Glomerular endothelial cell (primary cell): ENCODE measurements at regions not wholly inside any gene's neighbourhood (a gene's known extent, or its start where the extent isn't known, plus 50 kb on each side); places are given as distances from the start of the nearest gene placed in this dataset.
"Not testable (repeated sequence)": the region's sequence is repeated elsewhere in the genome, so short reads cannot be mapped to it uniquely, and the experiment has no call there.

Experiments
- DNase-seq: peaks from one replicate; pipeline ENCODE4 v3.0.0-alpha.2; 2011; ENCODE audit warnings: low read depth, low spot score; ENCODE audit errors: extremely low read depth

DNA sequence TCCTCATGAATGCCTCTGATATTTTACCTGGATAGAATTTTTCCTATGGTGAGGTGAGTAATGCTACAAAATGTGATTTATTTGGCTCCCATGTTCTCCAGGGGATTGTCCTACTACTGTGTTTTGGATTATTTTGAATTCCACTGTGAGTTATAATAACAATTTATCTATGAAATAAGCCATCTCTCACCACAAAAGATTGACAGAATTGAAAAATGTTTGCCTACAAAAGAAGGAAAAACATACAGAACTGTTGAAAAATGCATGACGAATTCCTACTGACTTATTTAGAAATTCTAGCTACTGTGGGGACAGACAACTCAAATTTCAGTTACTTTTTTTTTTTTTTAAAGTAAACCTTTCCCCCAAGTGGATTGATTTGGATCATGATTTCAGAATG is 463.7 kb upstream of the GRIN3A start:
- no peak for DNase-seq

DNA sequence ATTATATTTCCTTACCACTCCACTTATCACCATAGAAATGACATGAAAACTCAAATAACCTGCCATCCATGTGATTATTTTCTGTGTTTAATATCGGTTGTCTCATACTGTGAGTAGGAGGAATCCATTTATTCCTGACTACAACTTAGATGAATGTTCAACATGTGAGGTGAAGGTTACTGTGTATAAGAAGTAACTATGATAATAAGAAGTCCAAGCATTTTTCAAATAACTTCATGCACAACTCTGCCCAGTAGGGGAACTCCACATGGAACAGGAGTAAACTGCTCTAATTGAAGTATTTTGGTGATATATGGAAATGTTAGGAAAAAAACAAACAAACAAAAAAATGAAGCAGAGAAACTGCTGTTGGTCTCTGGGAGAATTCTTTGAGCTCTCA is 447.5 kb upstream of the GRIN3A start:
- no peak for DNase-seq

DNA sequence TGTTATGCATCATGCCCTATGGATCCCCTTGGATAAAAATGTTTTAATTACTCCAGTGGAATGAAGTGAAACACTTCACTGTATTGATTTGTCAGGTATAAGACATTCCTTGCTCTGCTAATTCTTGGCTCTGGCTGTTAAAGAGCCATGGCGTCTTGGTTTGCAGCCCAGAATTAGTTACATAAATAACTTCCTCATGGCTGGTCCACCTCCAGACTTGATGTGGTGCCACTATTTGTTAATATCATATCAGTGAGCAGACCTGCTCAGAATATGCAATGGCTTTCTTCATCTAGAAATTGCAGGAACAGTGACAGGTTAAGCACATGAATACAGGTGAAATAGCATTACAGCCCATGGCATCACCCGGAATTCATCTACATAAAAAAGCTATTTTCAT is 446.9 kb upstream of the GRIN3A start:
- DNase-seq, result no peak

DNA sequence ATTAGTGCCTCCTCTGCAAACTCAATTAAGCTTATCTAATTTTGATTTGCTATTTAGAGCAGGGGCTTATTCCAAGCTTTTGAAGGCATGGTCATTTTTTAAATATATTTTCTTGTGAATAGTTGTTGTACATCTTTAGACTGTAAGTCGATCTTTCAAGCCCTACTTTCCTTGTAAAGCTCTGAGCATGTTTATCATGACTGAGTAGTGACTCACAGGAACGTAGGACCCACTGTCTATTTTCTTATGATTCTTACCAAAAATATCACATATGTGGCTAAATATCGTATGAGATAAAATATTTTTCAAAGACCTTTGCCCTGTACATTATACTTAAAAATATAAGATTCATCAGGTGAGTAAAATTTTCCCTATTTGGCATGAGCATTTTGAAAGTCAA is 440.4 kb upstream of the GRIN3A start:
- DNase-seq, result no peak

DNA sequence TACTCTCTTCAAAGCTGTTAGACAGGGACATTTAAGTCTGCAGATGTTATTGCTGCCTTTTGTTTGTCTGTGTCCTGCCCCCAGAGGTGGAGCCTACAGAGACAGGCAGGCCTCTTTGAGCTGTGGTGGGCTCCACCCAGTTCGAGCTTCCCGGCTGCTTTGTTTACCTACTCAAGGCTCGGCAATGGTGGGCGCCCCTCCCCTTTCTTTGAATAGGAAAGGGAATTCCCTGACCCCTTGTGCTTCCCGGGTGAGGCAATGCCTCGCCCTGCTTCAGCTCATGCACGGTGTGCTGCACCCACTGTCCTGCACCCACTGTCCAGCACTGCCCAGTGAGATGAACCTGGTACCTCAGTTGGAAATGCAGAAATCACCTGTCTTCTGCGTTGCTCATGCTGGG is 435.8 kb upstream of the GRIN3A start:
- DNase-seq, result not testable (repeated sequence)

DNA sequence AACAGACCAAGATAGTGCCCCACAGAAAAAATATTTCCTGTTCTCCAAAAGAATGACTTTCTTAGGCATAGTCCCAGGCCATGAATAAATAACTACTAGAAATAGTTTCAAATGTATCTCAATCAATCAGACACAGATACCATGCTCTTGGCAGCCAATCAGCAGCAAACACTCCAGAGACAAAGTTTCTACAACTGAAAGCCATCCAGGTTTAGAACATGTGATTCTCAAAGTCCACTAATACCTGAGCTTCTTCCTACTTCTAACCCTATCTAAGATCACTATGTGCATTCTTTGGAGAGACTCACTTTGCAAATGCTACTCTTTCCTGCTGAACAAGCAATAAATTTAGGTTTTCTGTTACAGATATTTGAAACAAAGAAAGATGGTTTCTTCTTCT is 425.8 kb upstream of the GRIN3A start:
- DNase-seq, result no peak

DNA sequence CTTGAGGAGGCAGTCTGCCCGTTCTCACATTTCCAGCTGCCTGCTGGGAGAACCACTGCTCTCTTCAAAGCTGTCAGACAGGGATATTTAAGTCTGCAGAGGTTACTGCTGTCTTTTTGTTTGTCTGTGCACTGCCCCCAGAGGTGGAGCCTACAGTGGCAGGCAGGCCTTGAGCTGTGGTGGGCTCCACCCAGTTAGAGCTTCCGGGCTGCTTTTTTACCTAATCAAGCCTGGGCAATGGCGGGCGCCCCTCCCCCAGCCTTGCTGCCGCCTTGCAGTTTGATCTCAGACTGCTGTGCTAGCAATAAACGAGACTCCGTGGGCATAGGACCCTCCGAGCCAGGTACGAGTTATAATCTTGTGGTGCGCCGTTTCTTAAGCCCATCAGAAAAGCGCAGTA is 414.6 kb upstream of the GRIN3A start:
- not testable (repeated sequence) for DNase-seq

DNA sequence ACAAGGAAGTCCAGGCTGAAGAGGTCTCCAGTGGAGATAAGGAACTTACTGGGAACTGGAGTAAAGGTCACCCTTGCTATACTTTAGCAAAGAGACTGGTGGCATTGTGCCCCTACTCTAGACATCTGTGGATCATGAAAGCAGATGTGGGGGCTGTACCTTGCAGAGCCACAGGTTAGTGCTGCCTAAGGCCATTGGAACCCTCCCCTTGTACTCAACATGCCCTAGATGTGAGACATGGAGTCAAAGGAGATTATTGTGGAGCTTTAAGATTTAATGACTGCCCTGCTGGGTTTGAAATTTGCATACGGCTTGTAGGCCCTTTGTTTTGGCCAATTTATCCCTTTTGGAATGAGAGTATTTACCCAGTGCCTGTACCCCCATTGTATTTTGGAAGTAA is 397.3 kb upstream of the GRIN3A start:
- DNase-seq, result no peak

DNA sequence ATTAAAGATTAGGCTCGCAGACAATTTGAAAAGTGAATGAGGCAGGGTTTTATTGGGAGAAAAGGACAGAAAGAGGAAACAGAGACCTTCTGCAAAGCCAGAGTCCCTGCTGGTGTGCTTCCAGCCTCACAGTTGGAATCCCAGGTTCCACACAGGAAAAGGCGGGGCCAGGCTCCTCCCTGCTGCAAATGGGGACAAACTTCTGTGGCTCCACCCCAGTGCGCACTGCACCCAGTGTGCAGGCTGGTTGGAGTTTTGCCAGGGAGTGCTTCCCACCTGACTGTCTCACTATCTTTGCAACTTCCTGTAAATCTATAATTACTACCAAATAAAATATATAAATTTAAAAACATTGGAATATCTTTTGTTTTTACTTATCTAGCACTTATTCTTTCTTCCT is 386.0 kb upstream of the GRIN3A start:
- DNase-seq, result no peak

DNA sequence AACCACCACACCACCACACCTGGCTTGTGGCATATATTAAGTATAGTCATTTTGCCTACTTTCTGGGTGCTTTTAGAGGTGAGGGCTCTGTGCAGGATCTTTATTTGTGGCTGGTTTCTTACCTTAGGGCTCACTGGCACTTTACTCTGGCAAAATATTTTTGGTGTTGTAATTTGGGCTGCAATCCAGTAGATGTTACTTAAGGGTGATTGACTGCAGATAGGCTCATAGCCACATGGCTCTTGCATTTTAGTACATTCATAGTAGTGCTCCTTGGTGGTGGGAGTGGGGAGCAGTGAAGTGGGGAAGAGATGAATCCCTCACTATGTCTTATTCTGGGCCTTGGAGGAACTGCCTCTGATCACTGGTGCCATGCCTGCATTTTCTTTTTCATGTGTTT is 376.1 kb upstream of the GRIN3A start:
- no peak for DNase-seq

DNA sequence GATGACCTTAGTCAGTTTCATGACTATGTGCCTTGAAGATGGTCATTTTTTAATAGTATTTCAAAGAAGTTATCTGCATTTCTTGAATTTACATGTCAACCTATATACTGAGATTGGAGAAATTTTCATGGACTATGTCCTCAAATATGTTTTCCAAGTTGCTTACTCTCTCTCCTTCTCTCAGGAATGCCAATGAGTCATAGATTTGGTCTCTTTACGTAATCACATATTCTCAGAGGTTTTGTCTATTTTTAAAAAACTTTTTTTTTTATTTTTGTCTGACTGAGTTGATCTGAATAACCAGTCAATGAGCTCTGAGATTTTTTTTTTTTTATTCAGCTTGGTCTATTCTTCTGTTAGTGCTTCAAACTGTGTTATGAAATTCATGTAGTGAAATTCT is 374.7 kb upstream of the GRIN3A start:
- DNase-seq, result no peak

DNA sequence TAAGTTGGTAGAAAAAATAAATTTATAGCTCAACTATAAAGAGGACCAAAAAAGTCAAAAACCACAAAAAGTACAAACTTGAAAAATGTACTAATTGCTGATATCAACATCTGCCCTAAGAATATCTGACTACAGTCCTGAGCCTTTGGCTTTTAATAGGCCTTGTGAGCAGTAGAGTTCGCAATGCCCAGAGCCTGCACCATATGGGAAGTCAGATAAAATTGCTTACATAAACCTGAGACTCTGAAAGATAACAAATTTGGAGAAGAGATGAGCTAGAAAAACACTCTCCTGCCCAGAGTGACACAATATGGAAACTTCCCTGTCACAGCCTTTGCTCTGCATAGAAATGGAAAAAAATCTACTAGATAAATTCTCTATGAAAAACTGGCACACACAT is 368.0 kb upstream of the GRIN3A start:
- no peak for DNase-seq

DNA sequence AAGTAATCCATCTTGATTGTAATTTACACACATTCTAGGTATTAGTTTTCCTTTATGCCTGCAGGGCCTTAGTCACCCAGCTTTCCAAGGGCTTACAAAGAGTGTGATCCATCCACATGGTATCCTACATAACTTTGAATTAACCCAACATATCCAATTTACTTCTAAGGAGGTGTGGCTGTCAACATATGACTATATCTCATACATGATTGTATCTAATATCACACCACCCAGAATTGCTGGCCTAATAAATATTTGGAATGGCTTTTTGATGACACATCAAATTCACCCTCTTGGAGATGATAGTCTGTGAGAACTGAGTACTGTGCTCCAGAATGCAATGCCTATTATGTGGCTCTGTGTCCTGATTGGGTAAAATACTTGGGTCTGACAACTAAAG is 363.3 kb upstream of the GRIN3A start:
- no peak for DNase-seq

DNA sequence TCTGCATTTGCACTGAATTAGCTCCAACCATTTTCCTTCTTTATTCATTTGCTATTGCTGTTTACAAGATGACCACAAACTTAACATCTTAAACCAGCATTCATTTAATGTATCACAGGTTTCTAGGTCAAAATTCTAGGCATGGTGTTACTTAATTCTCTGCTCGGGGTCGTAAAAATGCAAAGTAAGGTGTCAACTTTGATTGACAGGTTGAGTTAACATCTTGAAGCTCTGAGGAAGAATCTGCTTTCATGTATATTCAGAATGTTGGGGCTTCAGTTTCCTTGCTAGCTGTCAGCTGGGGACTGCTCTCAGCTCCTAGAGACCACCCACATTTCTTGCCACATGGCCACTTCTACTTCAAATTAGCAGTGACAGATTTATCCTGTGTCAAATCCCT is 348.7 kb upstream of the GRIN3A start:
- no peak for DNase-seq

DNA sequence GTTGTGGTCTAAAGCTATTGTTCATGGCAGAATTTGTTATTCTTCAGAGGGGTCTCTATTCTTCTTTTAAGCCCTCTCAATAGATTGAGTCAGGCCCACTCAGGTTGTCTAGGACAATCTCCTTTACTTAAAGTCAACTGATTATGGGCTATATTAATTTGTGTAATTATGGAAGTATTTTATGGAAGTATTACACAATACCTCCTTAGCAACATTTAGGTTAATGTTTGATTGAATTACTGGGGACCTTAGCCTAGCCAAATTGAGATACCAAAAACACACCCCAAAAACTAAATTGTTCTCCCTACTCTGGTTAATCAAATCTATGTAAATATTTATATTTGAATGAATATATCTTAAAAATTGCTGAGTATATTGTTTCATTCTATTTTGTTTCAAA is 347.1 kb upstream of the GRIN3A start:
- no peak for DNase-seq

DNA sequence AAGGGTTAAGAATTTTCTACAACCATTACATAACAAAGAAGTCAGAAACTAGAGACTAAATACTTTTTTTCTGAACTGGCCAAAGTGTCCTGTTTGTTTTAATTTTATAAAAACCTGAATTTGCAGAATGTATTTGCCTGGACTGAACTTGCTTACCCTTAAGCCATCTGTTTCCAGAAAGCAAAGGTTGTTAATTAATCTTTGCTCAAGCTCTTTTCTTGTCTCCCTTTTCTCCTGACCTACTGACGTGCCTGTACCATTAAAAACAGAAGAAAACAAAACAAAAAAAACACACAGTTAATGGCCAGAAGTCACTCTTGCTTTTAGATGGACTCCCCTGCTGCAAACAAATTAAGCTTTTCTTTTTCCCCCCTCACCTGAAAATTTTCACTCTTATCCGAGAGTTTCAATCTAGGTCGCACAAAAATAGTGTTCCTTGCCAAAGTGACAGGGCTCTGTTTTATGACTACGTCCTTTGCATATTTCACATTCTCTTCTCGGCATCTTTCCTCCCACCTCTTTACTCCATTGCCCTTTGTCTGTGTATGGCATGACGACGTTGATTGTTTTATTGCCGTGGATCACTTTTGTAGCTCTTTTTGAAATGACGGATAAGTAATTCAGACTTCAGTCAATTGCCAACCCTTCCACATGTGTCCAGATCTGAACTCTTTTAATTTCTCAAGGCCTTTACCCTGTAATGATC is 333.8 kb upstream of the GRIN3A start:
- no peak for DNase-seq

DNA sequence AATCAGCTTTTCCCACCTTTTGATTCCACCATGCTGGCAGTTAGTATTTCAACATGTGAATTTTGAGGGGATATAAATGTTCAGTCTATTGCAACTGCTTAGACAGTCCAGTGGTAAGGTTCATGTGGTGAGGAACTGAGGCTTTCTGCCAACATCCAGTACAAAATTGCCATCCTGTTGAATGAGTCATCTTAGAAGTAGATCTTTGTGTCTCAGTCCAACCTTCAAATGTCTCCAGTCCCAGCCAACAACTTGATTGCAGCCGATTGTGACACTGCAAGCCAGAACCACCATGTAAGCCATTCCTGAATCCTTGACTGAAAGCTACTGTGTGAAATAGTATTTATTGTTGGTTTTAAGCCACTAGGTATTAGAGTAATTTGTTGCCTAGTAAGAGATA is 331.5 kb upstream of the GRIN3A start:
- DNase-seq, result no peak

DNA sequence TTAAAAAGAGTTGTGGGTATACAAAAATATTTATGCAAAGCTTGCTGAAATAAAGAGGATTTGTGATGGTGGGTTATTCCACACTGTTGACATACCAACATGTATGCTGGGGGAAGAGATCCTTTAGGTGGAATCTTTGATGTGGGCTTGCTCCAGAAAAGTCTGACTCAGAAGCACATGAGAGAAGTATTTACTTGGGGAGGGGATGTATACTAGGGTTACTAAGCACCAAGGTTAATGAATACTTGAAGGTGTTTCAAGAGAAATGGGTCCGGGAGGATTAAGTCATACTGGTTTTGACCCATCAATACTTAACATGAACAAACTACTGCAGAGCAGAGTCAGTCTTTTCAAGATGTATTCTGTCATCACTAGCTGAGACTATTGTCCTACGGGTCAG is 316.4 kb upstream of the GRIN3A start:
- no peak for DNase-seq

DNA sequence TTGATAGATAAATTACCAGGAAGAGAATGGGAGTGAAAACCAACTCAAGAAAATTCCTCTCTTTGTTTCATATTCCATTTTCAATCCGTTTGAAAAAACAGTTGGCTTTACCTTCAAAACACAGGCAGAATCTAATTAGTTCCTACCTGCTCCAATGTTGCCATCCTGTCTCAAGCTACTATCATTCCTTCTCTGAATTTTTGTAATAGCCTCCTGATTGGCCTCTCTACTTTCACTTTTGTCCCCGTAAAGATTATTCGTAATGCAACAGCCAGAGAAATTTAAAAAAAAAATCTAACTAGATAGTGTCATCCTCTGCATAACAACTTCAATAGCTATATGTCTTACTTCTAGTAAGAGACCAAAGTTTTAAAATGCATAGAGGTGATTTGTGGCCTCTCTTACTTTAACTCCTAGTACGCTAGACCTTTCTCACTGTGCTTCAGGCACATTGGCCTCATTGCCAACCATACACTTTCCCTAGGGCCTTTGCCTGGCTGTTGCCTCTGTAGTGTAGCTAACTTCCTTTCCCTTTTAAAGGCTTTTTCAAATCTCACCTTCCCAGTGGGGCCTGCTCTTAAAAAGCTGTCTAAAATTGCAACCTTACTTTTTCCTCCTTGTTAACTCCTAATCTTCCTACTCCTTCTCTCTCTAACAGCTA is 311.3 kb upstream of the GRIN3A start:
- DNase-seq, result no peak

DNA sequence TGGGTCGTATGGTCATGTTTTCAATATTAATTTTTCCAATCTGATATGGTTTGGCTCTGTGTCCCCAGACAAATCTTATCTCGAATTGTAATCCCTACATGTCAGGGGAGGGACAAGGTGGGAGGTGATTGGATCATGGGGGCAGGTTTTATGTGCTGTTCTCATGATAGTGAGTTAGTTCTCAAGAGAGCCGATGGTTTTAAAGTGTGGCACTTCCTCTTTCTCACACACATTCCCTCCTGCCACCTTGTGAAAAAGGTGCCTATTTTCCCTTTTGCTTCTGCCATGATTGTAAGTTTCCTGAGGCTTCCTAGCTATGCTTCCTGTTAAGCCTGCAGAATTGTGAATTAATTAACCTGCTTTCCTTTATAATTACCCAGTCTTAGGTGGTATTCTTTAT is 309.1 kb upstream of the GRIN3A start:
- no peak for DNase-seq

DNA sequence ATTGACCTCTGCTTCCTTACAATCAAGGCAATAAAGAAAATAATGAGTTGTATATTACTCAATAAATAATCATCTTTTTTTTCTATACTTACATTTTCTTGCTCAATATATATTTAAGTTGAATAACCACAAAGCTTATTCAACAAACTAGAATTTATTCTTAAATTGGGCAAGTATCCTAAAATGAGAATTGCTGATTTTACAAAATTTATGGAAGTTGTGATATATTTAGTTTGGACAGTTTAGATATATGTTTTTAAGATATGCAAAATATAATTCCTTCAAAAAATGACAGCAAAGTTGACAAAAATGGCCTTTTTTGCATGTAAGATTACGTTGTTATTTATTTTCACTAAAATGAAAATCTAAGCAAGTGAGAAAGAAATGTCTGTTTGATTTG is 305.7 kb upstream of the GRIN3A start:
- no peak for DNase-seq

DNA sequence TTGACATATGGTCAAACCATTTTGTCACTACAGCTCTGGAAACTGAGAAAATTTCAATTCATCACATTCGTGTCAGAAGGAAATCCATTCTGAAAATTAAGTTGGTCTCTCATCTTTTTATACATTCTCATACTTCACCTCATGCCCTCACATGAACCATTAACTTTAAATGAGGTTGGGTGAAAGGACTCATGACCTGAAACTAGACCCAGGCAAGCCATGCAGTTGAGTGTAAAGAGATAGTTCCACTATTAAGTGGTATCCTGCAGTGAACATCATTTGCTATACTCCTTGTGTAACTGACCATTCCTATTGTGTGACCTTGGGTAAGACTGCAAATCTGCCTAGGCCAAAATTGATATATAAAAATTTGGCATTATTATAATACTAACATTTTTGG is 299.6 kb upstream of the GRIN3A start:
- DNase-seq, result no peak

DNA sequence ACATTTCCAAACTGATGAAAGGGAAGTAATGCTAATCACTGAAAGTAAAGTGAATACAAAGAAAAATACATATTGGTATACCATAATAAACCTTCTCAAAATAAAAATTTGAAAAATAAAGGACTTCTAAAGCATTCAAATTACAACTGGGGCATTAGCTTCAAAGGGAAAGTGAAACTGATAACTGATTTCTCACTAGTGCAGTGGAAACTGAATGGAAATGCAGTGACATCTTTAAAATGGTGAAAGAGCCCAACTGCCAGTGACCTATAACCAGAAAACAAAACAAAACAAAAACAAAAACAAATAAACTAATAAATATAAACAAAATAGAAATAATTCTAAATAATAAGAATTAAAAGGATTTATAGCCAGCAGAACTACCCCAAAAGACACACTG is 297.5 kb upstream of the GRIN3A start:
- no peak for DNase-seq
